GM12878 (cell line): ENCODE measurements at regions not wholly inside any gene's neighbourhood (a gene's known extent, or its start where the extent isn't known, plus 50 kb on each side); places are given as distances from the start of the nearest gene placed in this dataset.

ENCODE experiments used
- ATAC-seq: fragments of 200-7000 bp; cut with Tn5 transposase; 3 replicates; pipeline ENCODE4 v1.9.1; 2020; ENCODE audit warnings: mild to moderate bottlenecking, moderate library complexity
- BruUV-seq: library from RNA; stranded (reverse); fragments of 400-500 nt; replicated peaks from 2 replicates; lab custom pipeline; 2021; lab: Mats Ljungman, UMichigan
- CTCF ChIA-PET: fragments of 300-600 bp; sonication (Branson Sonifier 250); formaldehyde crosslinking; extraction: SDS; loops from one replicate; lab custom pipeline; 2021; ENCODE audit warnings: inconsistent platforms; lab: Yijun Ruan, JAX
- POLR2A ChIA-PET: fragments of 350-600 bp; formaldehyde crosslinking; extraction: SDS; loops from one replicate; lab custom pipeline; 2021; ENCODE audit warnings: inconsistent platforms; lab: Charles Lee
- RAD21 ChIA-PET: fragments of 300-600 bp; sonication (Branson Sonifier 250); formaldehyde crosslinking; loops from one replicate; lab custom pipeline; 2023; ENCODE audit warnings: antibody characterized with exemption; ENCODE audit not compliant: unreplicated experiment; lab: Charles Lee
- SMC1A ChIA-PET: fragments of 300-600 bp; sonication (Branson Sonifier 250); formaldehyde crosslinking; loops from one replicate; lab custom pipeline; 2023; ENCODE audit not compliant: unreplicated experiment, uncharacterized antibody; lab: Charles Lee
- DNase-seq: peaks from one replicate; pipeline ENCODE4 v3.0.0-alpha.2; 2011; ENCODE audit warnings: low read depth, low spot score
- FAIRE-seq: peaks from 3 replicates; lab custom pipeline; 2011; peaks lifted over from hg19 to GRCh38; lab: Jason Lieb, UNC
- H2AFZ ChIP-seq: 2 replicates; pipeline ENCODE4 v1.6.0; 2011; ENCODE audit warnings: low read depth, low read length, control low read depth; ENCODE audit not compliant: control insufficient read depth
- H3K27ac ChIP-seq: 2 replicates; pipeline ENCODE4 v1.5.1; 2011; ENCODE audit warnings: control low read depth; ENCODE audit not compliant: control insufficient read depth, insufficient read depth
- H3K27me3 ChIP-seq, 2 experiments: replicated peaks in 1 of 2; 2 replicates each; pipeline versions ENCODE4 v1.6.0 to v1.6.1; 2011; ENCODE audit warnings: low read length in 1 of 2; ENCODE audit not compliant: control insufficient read depth in 2 of 2, insufficient read depth in 2 of 2
- H3K36me3 ChIP-seq, 2 experiments: 2 replicates each; pipeline ENCODE4 v1.5.1; 2011; ENCODE audit warnings: low read length in 1 of 2; ENCODE audit not compliant: control insufficient read depth in 2 of 2, insufficient read depth in 2 of 2
- H3K4me1 ChIP-seq: 2 replicates; pipeline ENCODE4 v1.6.1; 2011; ENCODE audit warnings: mild to moderate bottlenecking, low read length, moderate library complexity, mixed read lengths; ENCODE audit not compliant: control insufficient read depth, insufficient read depth
- H3K4me2 ChIP-seq: 2 replicates; pipeline ENCODE4 v1.6.0; 2011; ENCODE audit warnings: control low read depth; ENCODE audit not compliant: control insufficient read depth, insufficient read depth
- H3K4me3 ChIP-seq: fragments of 200-600 bp; sonication (generic); 2 replicates; pipeline ENCODE4 v1.5.1; 2016
- H3K79me2 ChIP-seq: 2 replicates; pipeline ENCODE4 v1.6.0; 2011; ENCODE audit warnings: low read length; ENCODE audit not compliant: control insufficient read depth, insufficient read depth
- H3K9ac ChIP-seq: 2 replicates; pipeline ENCODE4 v1.8.0; 2011; ENCODE audit warnings: low read length, control low read depth, mixed read lengths; ENCODE audit not compliant: control insufficient read depth, insufficient read depth
- H3K9me3 ChIP-seq: replicated peaks from 3 replicates; pipeline ENCODE4 v1.5.1; 2011; ENCODE audit warnings: mild to moderate bottlenecking, low read length; ENCODE audit not compliant: control insufficient read depth, insufficient read depth
- H4K20me1 ChIP-seq: 2 replicates; pipeline ENCODE4 v1.6.0; 2011; ENCODE audit not compliant: control insufficient read depth, insufficient read depth
- BMI1 ChIP-seq: fragments of 450-650 bp; IDR thresholded peaks from 2 replicates; pipeline ENCODE4 v1.6.1; 2016; ENCODE audit warnings: mild to moderate bottlenecking, moderate library complexity, borderline replicate concordance
- BRCA1 ChIP-seq: IDR thresholded peaks from 2 replicates; pipeline ENCODE4 v1.6.1; 2011; ENCODE audit warnings: low read depth, low read length, improper control_type of control experiment
- CEBPB ChIP-seq, 2 experiments: fragments of 150-350 bp in 1 of 2; IDR thresholded peaks; 2 replicates each; pipeline ENCODE4 v1.6.1; 2012 to 2014; ENCODE audit warnings: low read depth in 2 of 2, low read length in 2 of 2, borderline replicate concordance in 1 of 2, inconsistent platforms in 1 of 2
- DPF2 ChIP-seq: fragments of 450-650 bp; IDR thresholded peaks from 2 replicates; pipeline ENCODE4 v1.6.1; 2017; ENCODE audit warnings: mild to moderate bottlenecking
- E4F1 ChIP-seq: fragments of 450-650 bp; IDR thresholded peaks from 2 replicates; pipeline ENCODE4 v1.6.1; 2018; ENCODE audit warnings: borderline replicate concordance, mild to moderate bottlenecking; ENCODE audit not compliant: partially characterized antibody
- EGR1 ChIP-seq, 2 experiments: IDR thresholded peaks; 1 replicate in 1 of 2; 2 replicates in 1 of 2; pipeline ENCODE4 v1.6.1; 2011 to 2012; ENCODE audit warnings: low read depth in 2 of 2, low read length in 2 of 2, borderline replicate concordance in 1 of 2, mild to moderate bottlenecking in 1 of 2, moderate library complexity in 1 of 2
- JUNB ChIP-seq: IDR thresholded peaks from 2 replicates; pipeline ENCODE4 v1.6.1; 2016; ENCODE audit warnings: antibody characterized with exemption, mild to moderate bottlenecking
- NFYA ChIP-seq: IDR thresholded peaks from 2 replicates; pipeline ENCODE4 v1.6.1; 2011; ENCODE audit warnings: low read depth, mild to moderate bottlenecking, low read length, improper control_type of control experiment, borderline replicate concordance
- NR2C1 ChIP-seq: fragments of 450-650 bp; IDR thresholded peaks from 2 replicates; pipeline ENCODE4 v1.6.1; 2017; ENCODE audit warnings: antibody characterized with exemption, mild to moderate bottlenecking, moderate library complexity
- PAX5 ChIP-seq: IDR thresholded peaks from 2 replicates; pipeline ENCODE4 v1.6.1; 2011; ENCODE audit warnings: low read depth, low read length, borderline replicate concordance
- PKNOX1 ChIP-seq: fragments of 450-650 bp; IDR thresholded peaks from 2 replicates; pipeline ENCODE4 v1.6.1; 2016; ENCODE audit warnings: mild to moderate bottlenecking
- PML ChIP-seq: IDR thresholded peaks from 2 replicates; pipeline ENCODE4 v1.6.1; 2012; ENCODE audit warnings: low read length, inconsistent platforms
- PRDM15 ChIP-seq: fragments of 450-650 bp; formaldehyde crosslinking; IDR thresholded peaks from 2 replicates; pipeline ENCODE4 v1.4.0; 2020; ENCODE audit warnings: mild to moderate bottlenecking, moderate library complexity
- RAD21 ChIP-seq: IDR thresholded peaks from 2 replicates; pipeline ENCODE4 v1.6.1; 2011; ENCODE audit warnings: mild to moderate bottlenecking, low read depth, low read length, moderate library complexity; ENCODE audit not compliant: insufficient read depth
- RBBP5 ChIP-seq: fragments of 200-600 bp; sonication (generic); conservative IDR thresholded peaks from 2 replicates; pipeline ENCODE4 v1.6.1; 2016
- RFX5 ChIP-seq: IDR thresholded peaks from 2 replicates; pipeline ENCODE4 v1.6.1; 2011; ENCODE audit warnings: low read depth, low read length, improper control_type of control experiment
- SP1 ChIP-seq: IDR thresholded peaks from one replicate; pipeline ENCODE4 v1.6.1; 2011; ENCODE audit warnings: low read depth, low read length
- WGBS: methylation state at CpG from one replicate; pipeline ENCODE4 v1.1.6; 2016; ENCODE audit warnings: low lambda C conversion rate; ENCODE audit not compliant: insufficient replicate concordance, insufficient coverage; ENCODE audit errors: missing lambda C conversion rate; 5-methylcytosine and 5-hydroxymethylcytosine counted together
- in situ Hi-C: fragments of 300-500 bp; cut with MboI; formaldehyde crosslinking; loops from 9 replicates; pipeline ENCODE4 v1.14.3; 2018; ENCODE audit warnings: mixed read lengths
- intact Hi-C: fragments of 100-400 bp; cut with micrococcal nuclease; formaldehyde crosslinking; loops from one replicate; pipeline ENCODE4 v1.14.2; 2022; ENCODE audit not compliant: unreplicated experiment

- TF ChIP-seq RBBP5 (no peak), EGR1 (IDR thresholded peaks at IDR 0.05; ENCODE audit: borderline replicate concordance in 1 of 2, low read depth in 2 of 2, low read length in 2 of 2) (no peak), JUNB (no peak), RAD21 (no peak), PRDM15 (no peak)
Measured at GRCh38 chr17:53740312-53740711, 82.4 kb upstream of the KIF2B start (continued).

- DNase-seq (no peak), FAIRE-seq (no peak), ATAC-seq (no peak)
- Histone ChIP-seq H2AFZ (no peak overlapping the region), H3K36me3 (no peaks in the 10 kb centered on the region), H3K27ac (no peak overlapping the region), H3K4me3 (no peak overlapping the region), H3K9ac (no peak overlapping the region), H4K20me1 (no peaks in the 10 kb centered on the region), H3K27me3 (no peaks in the 10 kb centered on the region), H3K4me2 (no peak overlapping the region), H3K9me3 (no peaks in the 10 kb centered on the region), H3K4me1 (no peaks in the 10 kb centered on the region), H3K79me2 (no peaks in the 10 kb centered on the region)
- ChIA-PET CTCF (no interaction called here), SMC1A (no interaction called here), RAD21 (no interaction called here), POLR2A (no interaction called here)
- BruUV-seq: no TSS peak
- WGBS: 9% methylated on average over 5 of the region's 5 CpGs
- in situ Hi-C loops: no loop called here
- intact Hi-C loops: no loop called here
- TF ChIP-seq SP1: no peak
- no peak for TF ChIP-seq BRCA1
- no peak for TF ChIP-seq BMI1
- TF ChIP-seq DPF2: no peak
- no peak for TF ChIP-seq NFYA
- no peak for TF ChIP-seq RFX5
- TF ChIP-seq PKNOX1: no peak
- no peak for TF ChIP-seq CEBPB (IDR thresholded peaks at IDR 0.05; ENCODE audit: borderline replicate concordance in 1 of 2, low read depth in 2 of 2, low read length in 2 of 2)
- TF ChIP-seq NR2C1: no peak
- no peak for TF ChIP-seq PML
- TF ChIP-seq E4F1: no peak
- TF ChIP-seq PAX5: no peak
Measured at GRCh38 chr17:53736516-53737240, 86.0 kb upstream of the KIF2B start.
